DMS79 (cell line): ENCODE measurements at regions not wholly inside any gene's neighbourhood (a gene's known extent, or its start where the extent isn't known, plus 50 kb on each side); places are given as distances from the start of the nearest gene placed in this dataset.
A peak's percentile ranks its signal among the peaks of the same experiment; 100 is the strongest.
"Not testable (repeated sequence)": the region's sequence is repeated elsewhere in the genome, so short reads cannot be mapped to it uniquely, and the experiment has no call there.

Experiments used
- DNase-seq: peaks from one replicate; lab custom pipeline; 2025; lab: John Stamatoyannopoulos, UW

DNA sequence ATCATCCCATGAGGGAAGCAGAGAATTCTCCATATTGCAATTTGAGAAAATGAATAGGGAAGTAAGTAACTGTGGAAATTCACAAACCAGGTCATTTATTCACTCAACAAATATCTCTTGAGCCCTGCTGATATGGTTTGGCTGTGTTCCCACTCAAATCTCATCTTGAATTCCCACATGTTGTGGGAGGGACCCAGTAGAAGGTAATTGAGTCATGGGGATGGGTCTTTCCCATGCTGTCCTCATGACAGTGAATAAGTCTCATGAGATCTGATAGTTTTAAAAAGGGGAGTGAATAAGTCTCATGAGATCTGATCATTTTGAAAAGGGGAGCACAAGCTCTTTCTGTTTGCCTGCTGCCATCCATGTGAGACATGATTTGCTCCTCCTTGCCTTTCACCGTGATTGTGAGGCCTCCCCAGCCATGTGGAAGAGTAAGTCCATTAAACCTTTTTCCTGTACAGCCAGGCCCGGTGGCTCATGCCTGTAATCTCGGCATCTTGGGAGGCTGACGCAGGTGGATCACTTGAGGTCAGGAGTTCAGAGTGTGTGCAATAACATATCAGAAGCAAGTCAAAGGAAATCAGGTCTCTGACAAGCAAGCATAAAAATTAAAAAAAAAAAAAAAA lies 193.2 kb downstream of the NDUFA10 start:
- DNase-seq = no peak

DNA sequence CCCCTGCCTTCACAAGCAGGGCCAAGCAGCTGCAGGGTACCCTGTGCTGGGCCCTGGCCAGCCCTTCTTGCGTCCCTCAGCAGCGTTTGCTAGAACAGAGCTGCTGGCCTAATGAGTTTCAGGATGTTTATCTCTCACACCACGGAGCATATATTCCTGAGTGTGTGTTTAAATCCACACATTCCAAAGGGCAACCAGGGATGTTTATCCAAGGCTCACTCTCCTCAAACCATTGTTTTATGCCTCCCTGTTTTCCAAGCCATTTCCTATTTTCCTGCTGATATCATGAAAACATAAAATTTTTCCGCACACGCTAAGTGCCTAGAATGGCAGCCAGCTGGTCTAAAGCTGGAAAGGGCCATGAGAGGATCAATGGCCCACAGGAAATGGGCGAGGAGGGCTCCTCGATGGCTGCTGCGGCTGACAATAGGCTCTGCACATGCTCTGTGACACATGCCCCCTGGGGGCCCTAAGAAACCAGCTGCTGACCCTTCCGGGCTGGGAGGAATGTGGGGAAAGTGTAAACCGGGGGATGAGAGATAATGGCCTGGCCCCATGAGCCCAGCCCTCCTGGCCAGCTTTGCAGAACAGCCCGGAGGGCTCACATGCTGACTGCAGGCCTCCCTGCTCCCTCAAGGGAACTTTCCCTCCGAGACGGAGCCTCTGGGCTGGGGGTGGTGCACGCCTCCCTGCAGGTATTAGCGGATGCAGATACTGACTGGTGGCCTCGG lies 194.0 kb downstream of the NDUFA10 start:
- DNase-seq = no peak

DNA sequence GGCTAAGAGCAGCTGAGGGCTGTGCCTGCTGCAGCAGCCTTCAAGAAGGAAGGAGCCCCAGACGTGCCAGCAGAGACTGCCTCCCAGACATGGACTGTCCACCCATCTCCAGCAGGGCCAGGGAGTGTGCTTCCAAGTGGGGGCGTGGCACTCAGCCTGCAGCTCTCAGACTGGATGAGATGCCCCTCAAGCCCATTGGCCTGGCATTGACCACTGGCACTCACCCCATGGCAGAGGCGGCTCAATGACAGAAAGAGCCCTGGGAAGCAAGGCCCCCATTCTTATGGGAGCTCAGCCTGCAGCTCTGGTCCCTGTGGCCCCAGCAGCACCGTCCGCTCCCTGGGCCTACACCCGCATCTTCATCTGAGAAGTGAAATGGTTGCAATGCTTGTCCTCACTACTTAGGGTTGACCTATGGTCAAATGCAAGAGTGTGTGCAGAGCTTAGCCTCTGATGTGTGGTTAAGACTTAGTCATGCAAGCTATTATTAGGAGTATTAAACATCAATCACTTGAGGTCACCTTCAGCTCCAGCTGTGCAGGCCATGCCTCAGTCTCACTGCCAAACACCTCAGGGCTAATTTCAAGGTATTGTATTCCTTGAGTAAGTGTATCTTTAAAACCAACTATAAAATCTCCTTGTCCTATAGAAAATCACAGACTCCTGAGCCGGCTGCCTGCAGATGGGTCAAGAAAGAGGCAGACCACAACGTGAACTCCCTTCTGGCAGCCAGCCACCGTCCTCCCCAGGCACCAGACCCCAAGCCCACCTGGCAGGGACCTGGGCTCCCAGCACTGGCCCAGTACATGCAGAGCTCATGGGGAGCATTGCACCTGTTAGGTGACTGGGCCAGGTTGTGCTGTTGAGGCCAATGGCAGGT lies 194.8 kb downstream of the NDUFA10 start:
- DNase-seq = no peak

DNA sequence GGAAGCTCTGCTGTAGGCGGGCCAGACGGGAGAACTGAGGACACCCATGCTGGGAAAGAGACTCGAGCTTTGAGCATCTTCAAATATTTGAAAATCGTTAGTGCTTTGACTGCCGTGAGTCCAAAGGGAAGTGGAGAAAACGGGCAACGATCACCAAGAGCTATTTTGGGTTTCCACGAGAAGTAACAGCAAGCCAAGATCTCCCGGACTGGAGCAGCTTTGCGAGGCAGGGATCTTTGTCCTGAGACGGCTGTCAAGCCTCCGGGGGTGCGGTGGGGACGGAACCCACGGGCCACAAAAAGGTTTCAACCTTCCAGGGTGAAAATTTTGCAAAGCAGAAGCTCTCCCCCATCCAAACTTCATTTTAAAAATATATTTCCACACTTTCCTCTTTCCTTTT lies 195.8 kb downstream of the NDUFA10 start:
- DNase-seq = no peak

DNA sequence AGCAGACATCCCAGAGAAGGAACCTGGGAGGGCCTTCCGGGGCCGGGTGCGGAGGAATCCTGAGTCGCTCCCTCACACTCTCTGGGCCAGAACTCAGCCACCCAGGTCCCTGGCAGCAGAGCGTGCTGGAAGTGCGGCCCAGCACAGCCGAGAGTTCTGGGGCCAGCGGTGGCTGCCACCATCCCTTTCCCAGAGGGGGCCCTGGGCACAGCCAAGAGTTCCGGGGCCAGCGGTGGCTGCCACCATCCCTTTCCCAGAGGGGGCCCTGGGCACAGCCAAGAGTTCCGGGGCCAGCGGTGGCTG lies 196.2 kb downstream of the NDUFA10 start:
- not testable (repeated sequence) for DNase-seq

DNA sequence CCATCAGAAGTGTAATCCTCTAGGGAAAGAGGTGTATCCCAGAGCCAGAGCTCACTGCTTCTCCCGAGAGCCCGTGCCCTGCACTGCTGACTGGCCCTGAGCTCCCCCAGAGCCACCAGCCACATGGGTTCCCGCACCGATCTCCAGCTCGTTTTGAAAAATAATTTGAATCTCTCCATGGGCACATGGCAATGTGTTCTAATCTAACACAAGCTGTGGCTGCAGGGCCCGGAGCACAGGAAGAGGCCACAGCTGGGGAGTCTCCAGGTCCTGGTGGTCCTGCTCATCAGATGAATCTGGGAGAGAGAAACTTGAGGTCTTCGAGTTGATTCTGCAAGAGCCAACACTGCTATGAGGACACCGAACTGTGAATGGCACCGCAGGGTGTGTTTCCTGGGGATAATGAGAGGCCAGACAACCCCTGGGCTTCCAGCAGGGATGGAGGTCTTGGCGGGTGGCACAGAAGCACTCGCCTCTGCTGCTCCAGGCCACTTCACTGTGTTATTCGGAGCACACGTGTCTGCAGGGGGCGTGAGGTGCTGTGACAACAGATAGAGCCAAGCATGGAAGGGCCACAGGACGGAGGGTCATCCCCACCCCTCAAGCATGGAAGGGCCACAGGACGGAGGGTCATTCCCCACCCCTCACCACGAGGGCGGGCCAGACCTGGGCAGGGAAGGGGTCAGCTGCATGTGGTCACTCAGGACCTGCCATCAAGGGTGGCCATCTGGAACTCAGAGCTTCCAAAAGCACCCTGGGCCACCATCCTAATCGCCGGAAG lies 196.8 kb downstream of the NDUFA10 start:
- no peak for DNase-seq

GRCh38 chr2:239827523-239827890 lies 197.6 kb downstream of the NDUFA10 start:
- no peak for DNase-seq

GRCh38 chr2:239826786-239827522 lies 198.2 kb downstream of the NDUFA10 start:
- peak; percentile 5 for DNase-seq

DNA sequence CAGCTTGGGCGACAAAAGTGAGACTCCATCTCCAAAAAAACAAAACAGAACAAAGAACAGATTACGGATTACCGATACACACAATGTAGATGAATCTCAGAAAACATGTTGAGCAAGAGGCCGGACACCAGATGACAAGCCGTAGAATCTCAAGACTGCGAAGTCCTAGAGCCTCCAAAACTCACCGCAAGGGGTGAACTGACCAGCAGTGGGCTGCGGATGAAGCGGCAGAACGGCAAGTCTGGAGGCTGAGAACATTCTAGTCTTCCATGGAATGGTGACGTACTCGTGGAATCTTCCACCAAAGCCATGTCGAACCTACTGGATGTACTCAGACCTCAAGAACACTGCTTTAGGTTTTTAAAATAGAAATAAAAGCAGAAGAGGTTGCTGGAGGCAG lies 198.8 kb downstream of the NDUFA10 start:
- no peak for DNase-seq

DNA sequence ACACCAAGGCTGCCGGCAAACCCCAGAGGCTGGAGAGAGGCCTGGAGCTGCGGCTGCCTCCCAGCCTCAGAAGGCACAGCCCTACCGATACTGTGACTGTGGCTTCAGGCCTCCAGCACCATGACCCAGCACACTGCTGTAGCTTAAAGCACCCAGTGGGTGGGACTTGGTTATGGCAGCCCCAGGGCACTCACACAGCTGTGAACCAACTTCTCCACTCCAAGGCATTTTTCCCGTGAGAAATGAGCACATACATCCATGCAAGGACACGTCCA lies 199.5 kb downstream of the NDUFA10 start:
- no peak for DNase-seq

DNA sequence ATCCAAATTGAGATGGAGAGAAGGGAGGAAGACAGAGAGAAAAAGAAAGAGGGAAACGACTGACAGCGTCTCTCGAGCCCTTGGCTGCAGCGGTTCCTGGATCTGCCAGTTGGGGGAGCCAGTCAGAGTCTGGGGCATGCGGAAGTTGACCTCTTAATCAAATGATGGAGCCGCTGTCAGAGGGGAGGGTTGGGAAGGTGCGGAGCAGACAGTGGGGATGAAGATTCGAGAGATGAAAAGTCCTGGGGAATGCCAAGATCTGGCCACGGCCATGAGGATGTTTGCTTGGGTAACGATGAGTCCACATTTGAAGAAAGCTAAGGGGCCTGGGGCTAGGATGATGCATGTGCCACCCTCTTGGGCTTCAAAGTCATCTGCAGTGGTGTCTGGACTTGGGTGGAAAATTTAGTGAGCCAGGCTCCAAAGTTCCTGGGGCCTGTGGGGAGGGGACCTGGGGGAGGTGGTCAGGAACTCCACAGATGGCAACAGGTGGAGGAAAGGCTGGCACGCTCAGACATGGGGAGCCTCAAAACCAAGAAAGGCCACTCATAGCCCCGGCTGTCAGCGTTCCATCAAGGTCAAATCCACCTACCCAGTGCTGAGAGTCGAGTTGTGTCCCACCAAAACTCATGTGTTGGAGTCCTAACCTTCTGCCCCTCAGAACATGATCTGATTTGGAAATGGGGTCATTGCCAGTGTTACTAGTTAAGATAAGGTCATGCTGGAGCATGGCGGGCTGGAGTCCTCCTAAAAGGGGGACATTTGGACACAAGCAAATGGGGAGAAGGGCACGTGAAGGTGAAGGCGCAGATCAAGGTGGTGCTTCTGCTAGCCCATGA lies 200.1 kb downstream of the NDUFA10 start:
- DNase-seq = no peak

DNA sequence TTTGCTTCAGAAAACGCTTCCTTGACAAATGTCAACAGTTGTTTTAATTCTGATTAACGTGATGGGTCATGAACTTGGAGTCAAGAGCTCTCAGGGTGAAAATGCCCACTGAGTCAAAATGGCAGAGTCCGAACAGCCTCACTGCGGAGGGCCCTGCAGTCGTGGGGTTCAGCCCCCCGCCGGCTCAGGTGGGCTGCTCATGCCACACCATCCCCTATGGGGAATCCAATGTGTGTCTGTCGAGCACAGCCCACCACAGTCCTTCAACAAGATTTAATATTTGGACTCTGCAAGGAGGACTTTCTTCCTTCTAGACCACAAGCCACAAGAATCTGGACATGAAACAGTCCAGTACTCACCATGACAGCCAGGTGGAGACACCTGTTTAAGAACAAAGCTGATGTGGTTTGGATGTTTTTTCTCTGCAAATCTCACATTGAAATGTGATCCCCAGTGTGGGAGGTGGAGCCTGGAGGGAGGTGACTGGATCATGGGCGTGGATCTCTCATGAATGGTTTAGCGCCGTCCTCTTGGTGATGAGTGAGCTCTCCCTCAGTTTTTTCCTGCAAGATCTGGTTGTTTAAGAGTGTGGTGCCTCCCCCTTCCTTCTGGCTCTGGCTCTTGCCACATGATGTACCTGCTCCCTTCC lies 201.0 kb downstream of the NDUFA10 start:
- peak; percentile 22 for DNase-seq

GRCh38 chr2:239822146-239822831 lies 202.9 kb downstream of the NDUFA10 start:
- DNase-seq = no peak

DNA sequence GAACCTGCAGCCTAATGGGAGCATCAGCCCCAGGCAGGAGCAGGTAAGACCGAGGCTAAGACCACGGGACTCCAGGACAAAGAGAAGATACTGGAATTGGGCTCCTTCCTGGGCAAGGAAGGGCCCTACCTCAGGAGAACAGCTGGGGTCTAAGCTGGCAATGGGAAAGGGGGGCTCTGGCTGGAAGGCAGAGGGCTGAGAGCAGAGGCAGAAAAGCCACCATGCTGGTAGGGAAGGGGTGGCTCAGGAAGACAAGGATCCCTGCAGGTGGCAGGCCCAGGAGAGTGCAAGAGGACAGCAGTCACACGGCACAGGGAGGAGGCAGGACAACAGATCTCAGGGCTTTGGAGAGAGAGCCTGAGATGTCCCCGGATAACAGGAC lies 203.5 kb downstream of the NDUFA10 start:
- DNase-seq = no peak

GRCh38 chr2:239820836-239821693 lies 204.1 kb downstream of the NDUFA10 start:
- no peak for DNase-seq

DNA sequence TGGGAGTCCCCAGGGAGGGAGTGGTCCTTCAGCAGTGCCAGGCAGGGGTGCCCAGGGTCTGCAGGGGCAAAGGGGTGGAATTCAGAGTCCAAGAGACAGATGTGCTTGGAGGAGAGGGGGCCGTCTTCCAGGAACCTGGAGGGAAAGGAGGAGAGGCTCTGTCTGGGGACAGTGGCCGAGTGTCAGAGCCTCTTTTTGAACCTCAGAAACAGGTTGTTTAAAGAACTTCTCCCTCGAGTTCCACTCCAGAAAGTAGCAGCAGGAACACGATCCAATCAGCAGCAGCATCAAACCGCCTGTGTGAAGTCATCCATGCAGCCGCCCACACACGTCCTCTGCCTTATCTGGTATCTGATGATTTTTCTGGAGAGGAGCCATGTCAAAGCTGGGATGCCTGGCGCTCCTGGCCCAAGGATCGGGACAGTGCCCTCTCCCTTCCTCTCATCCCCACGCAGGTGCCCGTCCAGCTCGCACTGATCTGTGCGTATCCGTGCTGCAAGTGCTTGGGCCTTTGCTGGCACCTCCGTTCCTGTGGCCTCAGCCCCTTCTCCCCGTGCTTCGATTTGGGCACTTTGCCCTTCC lies 205.1 kb downstream of the NDUFA10 start:
- peak; percentile 11 for DNase-seq

- DNase-seq = no peak
These were observed 205.8 kb downstream of the NDUFA10 start for GRCh38 chr2:239819091-239819973.
